ENCODE measurements at regions not wholly inside any gene's neighbourhood (a gene's known extent, or its start where the extent isn't known, plus 50 kb on each side); places are given as distances from the start of the nearest gene placed in this dataset.
A peak's percentile ranks its signal among the peaks of the same experiment; 100 is the strongest.
"Not testable (repeated sequence)": the region's sequence is repeated elsewhere in the genome, so short reads cannot be mapped to it uniquely, and the experiment has no call there.

DNA sequence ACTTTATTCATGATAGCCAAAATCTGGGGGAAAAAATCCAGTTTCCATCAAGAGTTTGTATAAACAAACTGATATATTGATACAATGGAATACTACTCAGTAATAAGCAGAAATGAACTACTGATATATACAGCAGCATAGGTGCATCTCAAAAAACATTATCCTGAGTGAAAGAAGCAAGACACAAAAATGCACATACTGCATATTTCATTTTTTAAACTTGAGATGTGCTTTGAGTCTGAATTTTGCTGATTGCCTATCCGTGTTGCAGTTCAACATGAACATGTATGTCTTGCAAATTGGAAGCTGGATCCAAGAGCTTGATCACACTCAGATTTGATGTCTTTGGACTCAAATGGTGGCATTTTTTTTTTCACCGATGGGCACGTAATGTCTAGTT lies 132.4 kb downstream of the TSEN15 start:
- no peak for DNase-seq (ENCODE audit: low read depth)

DNA sequence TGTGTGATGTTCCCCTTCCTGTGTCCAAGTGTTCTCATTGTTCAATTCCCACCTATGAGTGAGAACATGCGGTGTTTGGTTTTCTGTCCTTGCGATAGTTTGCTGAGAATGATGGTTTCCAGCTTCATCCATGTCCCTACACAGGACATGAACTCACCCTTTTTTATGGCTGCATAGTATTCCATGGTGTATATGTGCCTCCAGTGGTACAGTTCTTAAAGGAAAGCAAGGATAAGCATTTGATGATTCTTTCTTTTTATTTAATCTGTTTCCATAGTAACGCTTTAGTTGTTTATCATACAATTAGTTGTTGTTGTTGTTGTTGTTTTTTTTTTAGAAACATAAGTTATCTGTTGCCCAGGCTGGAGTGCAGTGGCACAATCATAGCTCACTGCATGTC lies 133.1 kb downstream of the TSEN15 start:
- DNase-seq (ENCODE audit: low read depth): not testable (repeated sequence)

DNA sequence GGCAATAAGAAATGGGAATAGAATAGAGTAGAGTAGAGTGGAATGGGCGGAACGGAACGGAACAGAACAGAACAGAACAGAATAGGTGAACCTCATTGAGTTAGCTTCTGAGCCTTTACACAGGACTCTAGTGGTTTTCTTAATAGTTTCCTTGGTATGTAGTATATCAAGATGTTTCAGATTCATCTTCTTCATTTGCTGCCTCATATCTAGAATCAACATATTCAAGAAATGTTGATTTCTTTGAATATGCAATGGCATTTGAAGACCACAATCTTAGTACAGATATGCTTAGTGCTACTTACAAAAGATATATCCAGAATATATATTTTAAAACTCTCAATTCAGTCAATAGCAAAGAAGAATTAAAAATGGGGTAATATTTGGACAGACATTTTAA lies 133.8 kb downstream of the TSEN15 start:
- DNase-seq (ENCODE audit: low read depth): no peak

DNA sequence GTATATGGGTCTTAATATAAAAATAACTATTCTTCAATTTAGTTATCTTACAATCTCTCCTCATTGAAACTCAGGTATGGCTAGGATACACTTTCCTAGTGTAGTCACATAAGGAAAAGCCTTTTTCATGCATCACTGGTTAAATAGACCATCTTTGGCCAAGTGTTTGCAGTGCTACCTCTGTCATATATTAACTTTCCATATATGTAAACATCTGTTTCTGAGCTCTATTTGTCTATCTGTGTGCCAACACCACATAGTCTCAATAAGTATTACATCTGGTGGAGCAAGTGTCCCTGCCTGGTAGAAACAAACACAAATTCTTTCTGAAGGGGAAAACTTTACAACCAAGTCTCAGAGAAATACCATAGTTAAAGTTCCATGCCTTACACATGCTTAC lies 134.6 kb downstream of the TSEN15 start:
- peak; percentile 39 for DNase-seq (ENCODE audit: low read depth)

DNA sequence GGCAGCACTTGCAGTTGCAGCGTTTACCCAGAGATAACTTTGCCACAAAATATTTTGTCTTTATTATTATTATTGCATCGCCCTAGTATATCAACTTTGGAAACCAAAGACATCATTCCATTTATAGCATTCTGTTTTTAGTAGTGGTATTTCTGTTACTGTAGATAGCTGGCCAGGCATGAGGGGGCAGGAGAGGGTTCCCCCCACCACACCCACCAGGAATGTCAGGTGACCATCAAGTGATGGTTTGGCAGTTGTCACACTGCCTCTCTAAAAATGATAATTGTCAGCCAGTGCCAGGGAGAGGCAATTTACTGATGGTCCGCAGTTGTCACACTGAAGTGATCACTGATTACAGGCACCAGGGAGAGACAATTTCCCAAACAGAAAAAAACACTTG lies 135.6 kb downstream of the TSEN15 start:
- no peak for DNase-seq (ENCODE audit: low read depth)

DNA sequence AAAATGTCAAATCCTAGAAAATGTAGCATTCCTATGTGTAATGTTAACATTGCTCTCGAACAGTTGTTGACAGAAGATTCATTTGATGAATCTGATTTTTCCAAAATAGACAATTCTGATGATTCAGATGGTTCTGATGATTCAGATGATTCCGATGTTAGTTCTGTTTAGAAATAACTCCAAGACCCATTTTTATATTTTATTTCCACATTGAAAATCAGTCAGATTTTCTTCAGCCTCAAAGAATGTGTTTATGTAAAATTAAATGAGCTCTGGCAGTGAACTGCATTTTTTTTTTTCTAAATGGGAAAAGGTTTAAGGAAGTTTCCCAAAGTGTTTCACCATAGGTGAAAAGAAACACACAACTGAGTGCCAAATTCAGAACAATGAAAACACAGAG lies 136.5 kb downstream of the TSEN15 start:
- no peak for DNase-seq (ENCODE audit: low read depth)

DNA sequence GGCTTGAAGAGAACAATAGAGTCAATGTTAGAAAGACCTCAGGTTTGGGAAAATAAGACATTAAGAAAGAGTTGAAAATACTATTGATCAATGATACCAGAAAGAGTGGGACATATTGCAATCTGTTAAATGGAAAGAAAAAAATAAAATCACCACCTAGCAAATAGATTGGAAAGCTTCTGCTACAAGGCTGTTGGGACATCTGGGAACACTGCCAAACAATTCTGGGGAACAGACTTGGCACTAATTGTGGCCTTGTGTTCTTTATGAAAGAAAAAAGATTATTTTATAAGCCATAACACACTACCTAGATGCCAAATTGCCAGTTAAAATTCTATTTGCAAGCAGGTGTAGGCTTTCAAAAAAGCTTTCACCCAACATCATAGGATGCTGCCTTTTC lies 137.8 kb downstream of the TSEN15 start:
- DNase-seq (ENCODE audit: low read depth): no peak

DNA sequence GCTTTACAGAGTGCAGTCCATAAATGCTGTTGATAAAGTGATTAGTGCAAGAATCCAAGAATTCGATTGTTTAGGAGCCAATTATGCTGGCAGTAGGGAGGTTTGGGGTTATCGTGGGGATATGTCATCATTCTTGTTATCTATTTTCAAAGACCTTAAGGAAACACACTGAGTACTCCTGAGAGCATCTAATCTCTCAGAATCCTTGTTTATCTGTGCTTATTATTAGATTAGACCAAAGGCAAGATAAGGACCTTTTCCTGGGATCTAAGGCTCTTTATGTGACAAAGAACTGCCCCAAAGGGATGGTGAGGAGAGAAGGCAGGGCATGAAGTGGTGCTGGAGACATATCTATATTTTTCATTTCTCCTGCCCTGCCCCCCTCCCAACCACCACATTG lies 139.1 kb downstream of the TSEN15 start:
- no peak for DNase-seq (ENCODE audit: low read depth)

DNA sequence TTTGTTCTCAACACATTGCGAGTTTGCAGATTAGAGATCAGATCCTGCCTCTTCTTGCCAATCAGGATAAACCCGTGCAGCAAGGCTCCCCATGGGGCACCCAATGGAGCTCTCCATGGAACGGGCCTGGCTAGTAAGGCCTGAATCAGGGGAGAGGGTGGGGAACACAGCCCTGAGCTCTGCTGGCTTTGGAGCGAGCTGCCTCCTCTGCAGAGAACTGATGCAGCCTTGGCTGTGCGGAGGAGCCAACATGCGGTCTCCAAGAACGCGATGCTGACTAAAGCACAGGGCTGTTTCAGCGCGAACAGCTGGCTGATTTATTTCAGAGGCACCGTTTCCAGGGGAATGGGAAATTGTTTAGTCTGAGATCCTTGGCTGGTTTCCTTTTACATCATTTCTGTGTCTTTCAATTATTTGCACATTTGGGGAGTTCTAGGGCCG lies 139.7 kb downstream of the TSEN15 start:
- DNase-seq (ENCODE audit: low read depth): no peak

DNA sequence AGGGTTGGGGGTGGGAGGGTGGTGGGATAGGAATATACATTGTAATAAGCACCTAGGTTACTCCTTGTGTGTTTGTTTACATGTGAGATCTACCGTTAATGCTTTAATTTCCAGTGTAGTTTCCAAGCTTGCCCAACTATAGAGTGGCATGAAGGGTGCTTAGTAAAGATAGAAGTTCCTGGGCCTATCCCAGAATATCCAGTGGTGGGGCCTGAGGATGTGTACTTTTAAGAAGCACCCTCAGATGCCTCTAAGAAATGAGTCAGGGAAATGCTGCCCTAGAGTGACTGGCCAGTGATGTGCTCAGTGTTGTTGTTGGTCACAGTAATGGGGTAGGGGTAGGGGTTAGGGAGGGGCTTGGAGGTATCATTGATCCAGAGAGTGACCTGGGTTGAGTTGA lies 141.3 kb downstream of the TSEN15 start:
- no peak for DNase-seq (ENCODE audit: low read depth)

DNA sequence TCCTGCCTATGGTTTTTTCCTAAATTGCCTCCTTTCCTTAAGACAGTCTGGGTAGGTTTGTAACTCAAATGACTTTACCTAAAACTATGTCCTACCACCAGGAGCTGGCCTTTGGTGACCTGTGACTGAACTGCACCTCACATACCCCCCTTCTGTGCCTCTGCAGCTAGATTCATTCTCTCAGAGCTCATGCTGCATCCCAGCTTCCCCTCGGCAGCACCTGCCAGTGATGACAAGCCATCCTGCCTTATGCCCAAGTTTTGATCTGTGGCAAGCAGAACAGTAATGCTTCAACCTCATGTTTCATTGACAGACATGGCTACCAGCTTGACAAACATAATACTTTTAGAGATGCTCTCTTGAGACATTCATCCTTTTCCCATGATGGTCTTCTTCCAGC lies 141.9 kb downstream of the TSEN15 start:
- no peak for DNase-seq (ENCODE audit: low read depth)

DNA sequence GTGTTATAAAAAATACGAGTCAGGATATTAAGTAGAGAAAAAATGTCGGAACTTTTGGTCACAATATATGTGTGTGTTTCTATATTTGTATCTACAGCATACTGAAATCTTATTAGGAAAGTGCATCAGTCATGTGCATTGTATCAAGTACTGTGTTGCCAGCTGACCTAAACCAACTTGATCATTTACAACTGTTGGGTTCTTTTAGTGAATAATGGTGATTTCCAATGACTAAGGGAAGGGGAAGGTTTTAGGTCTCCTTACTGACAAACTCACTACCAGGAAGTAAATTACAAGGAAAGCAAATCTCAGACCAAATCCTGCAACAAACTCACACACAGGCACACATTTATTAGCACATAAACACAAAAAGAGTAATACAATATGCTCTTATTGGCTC lies 142.7 kb downstream of the TSEN15 start:
- peak; percentile 41 for DNase-seq (ENCODE audit: low read depth)

DNA sequence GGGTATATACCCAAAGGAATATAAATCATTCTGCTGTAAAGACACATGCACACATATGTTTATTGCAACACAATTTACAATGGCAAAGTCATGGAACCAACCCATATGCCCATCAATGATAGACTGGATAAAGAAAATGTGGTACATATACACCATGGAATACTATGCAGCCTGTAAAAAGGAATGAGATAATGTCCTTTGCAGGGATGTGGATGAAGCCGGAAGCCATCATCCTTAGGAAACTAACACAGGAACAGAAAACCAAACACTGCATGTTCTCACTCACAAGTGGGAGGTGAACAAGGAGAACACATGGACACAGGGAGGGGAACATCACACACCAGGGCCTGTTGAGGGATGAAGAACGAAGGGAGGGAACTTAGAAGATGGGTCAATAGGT lies 144.2 kb downstream of the TSEN15 start:
- DNase-seq (ENCODE audit: low read depth): not testable (repeated sequence)

DNA sequence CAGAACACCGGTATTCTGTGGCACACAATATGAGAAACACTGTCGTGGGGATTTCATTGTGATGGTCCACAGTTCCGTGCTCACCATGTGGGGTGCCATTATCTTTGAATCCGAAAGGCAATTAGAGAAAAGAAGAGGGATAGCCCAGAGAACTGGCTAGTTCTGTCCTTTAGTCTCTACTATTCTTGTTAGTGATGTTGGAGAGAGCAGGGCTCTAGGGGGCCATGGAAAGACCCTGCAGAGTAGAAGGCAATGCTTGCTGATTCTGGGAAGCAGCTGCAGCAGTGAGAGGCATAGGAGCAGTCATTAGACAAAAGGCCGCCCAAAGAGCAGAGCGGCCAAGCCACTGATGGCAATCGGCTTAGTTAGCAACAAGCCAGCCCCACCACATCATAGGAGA lies 146.3 kb downstream of the TSEN15 start:
- DNase-seq (ENCODE audit: low read depth): no peak

DNA sequence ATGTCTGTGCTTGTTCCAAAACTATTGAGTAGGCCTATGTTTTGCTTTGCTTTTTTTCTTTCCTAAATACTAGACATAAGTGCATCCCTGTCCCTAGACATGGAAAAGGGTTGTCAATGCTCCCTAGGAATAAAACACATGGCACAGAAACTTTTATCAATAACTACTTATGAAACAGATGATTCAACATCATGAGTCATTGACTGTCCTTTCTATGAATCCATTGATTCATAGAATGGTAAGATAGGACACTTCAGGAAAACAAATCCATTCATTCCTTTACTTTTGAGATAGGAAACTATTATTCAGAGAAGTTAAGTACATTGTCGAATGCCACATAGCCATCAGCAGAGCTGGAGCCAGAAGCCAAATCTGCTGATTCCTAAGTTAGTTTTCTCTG lies 147.5 kb downstream of the TSEN15 start:
- DNase-seq (ENCODE audit: low read depth): no peak

DNA sequence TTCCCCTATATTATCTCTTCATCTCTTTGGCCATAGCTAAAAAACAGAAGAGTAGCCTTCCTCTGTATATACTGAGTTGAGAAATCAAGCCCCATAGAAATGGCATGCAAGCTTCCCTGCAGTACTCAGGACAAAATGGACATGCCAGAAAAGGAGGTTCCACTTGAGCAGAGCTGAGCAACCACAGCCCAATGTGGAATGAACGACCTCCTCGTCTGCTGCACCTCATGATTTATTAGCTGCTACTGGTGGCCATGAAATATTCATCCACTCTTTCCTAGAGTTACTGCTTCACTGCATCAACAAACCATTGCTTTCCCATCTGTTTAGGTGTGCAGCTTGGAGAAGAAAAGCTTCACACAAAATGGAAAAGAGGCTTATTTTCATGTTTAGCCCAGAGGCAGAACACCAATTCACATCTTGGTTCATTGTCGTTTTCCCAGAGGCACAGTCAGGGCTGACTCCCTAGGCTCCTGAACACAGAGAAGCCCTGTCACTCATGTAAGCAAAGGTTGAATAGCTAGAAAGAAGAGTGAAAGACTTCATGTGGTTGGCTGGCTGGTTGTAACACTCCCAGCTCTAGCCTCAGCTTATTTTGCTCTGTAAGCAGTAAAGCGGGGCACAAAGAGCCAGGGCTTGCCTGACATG lies 148.0 kb downstream of the TSEN15 start:
- peak; percentile 93 for DNase-seq (ENCODE audit: low read depth)

DNA sequence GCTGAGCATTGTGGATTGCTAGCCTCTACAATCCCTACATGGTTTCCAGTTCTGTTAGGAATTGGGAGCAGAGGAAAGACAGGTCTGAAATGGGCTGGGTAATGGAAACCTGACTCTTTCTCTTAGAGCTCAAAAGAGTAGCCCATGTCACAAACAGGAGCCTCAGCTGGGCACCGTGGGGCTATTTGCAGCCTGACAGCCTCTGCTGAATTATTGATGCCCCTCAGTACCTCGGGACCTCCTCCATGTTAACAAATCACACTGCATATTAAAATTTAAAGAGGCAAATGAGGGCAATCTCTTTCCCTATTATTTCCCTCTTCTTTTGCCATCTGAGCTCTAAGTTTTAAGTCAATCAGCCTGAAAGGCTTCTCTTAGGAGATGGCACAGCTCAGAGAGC lies 157.1 kb downstream of the TSEN15 start:
- DNase-seq (ENCODE audit: low read depth): no peak

DNA sequence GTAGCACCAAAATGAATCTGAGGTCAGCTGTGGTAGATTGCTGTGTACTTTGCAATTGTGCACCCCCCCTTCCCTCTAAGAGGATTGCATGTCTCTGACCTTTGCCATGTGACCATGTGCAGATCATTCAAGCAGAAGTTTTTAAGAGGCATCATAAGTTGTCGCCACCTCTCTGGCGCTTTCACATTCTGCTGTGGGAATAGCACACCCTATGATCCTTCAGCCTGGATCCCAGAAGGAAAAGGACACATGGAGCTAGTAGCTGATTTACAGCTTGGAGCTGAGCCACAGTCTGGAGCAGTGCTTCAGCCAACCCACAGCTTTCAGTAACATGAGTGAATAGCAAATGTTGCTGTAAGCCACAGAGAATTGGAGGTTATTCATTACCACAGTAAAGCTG lies 158.5 kb downstream of the TSEN15 start:
- DNase-seq (ENCODE audit: low read depth): peak; percentile 98

DNA sequence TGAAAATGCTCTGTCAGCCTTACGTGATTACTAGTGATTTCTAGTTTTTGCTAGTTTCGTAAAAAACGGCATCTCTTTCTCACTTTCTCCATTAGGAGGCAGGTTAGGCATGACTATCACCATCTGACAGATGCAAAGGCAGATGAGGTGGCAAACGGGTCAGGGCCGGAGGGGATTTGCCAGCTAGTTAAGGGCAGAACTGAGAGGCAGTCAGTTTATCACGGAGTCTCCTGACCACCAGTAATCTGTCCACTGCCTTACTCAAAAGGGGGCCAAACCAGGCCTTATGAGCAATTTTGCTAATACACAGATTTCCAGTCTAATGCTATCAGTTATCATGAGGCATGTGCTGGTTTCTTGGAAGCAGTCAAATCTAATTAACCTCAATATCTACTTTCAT lies 159.3 kb downstream of the TSEN15 start:
- no peak for DNase-seq (ENCODE audit: low read depth)

DNA sequence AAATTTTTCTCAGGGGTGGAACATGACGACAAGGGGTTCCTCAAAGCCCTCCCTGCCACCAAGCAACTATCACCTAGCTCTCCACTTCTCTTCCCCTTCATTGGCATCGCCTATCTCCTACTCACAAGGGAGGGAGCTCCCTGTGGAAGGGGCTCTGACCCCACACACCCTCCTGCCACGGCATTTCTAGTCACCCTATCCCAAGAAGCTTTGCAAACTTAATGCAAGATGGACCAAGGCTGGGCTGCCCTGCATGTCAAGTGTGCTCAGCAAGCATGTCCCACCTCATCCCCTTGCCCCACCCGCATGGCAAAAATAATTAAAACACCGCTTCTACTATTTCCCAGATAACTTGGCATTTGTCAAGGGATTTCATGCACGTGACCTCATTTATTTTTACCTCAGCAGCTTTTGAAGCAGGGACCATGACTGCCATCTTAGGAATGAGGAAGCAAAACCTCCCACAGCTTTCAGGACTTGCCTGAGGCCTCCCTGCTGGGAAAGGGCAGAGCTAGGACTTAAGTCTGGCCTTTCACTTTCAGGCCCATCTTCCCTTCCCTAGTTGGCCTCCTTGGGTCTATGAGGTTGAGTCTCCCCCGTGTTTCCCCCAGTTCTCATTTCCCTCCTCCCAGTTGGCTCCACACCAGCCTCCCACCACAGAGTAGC lies 161.3 kb downstream of the TSEN15 start:
- DNase-seq (ENCODE audit: low read depth): peak; percentile 98

DNA sequence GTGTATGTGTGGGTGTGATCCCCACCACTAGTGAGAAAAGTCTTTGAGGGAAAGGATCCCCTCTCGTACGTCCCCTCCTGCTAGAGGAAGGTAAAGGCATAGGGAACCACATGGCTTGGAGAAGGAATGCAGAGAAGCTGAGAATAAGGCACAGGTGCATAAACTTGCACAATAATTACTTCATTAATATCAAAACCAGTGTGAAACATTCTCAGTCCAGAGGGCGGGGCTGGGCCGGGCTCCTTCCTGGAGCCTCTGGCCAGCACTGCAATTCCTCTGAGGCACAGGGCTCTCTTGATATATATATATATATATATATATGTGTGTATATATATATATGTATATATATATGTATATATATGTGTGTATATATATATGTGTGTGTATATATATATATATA lies 162.6 kb downstream of the TSEN15 start:
- peak; percentile 62 for DNase-seq (ENCODE audit: low read depth)

DNA sequence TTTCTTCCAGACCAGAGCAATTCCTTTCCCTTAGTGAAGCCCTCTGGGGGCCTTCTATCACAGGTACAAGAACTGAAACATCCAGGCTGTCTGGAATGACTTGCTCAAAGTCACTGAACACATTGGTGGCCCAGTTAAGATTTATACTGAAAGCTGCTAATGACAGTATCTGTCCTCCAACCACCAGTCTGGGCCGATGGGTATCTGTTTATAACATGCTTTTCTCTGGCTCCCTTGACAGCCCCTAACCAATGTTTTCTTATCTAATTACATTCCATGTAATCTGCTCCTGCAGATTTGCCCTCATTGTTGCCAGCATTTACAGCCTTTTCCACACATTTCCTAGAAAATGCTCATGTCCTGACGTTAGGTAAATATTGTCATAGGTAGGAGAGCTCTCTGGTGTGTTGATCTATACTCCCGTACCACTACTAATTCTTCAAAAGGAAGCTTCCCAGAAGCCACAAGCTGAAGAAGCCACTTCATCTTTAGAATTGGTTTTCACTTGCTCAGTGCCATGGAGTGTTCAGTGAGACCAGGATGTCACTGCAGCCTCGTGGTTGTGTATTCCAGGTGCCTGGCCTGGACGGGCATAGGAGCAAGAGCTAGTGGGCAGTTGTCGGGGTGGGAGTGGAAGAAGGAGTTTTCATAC lies 163.9 kb downstream of the TSEN15 start:
- DNase-seq (ENCODE audit: low read depth): no peak

DNA sequence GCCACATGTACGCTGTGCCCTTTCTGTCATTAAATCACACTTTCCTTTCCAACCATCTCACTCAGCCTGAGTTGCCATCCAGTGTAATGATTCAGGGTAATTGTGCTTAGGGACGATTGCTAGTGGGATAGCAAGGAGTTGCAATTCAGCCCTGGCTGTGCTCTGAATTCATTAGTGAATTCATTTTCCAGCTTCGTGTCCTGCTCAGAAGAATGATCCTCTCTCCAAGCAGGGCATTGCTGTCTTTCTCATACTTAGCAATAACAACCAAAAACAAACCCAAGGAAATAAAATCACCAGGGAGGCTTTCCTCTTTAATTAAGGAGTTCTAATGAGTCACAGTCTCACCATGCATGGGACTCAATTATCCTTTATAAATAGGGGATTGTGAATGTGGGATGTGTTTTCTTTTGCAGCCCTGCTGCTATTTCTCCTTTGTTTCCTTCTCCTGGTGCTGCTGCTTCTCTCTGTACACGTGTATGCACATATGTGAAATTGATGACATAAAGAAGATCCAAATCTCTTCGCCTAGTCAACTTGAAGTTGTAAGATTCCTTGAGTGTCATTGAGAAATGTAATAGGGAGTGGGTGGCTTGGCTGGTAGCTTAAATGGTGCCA lies 167.0 kb downstream of the TSEN15 start:
- DNase-seq (ENCODE audit: low read depth): peak; percentile 80
